NCI-H2196 (cell line): ENCODE measurements at regions not wholly inside any gene's neighbourhood (a gene's known extent, or its start where the extent isn't known, plus 50 kb on each side); places are given as distances from the start of the nearest gene placed in this dataset.
"Not testable (repeated sequence)": the region's sequence is repeated elsewhere in the genome, so short reads cannot be mapped to it uniquely, and the experiment has no call there.

Experiments
- DNase-seq: peaks from one replicate; lab custom pipeline; 2025; ENCODE audit not compliant: unreplicated experiment; lab: John Stamatoyannopoulos, UW

GRCh38 chr16:7278636-7279035, 54.0 kb upstream of the RBFOX1 start:
- DNase-seq: no peak

GRCh38 chr16:7272567-7273158, 60.0 kb upstream of the RBFOX1 start:
- no peak for DNase-seq

- no peak for DNase-seq
Measured at GRCh38 chr16:7271486-7271885, 61.2 kb upstream of the RBFOX1 start.

GRCh38 chr16:7270823-7271222, 61.8 kb upstream of the RBFOX1 start:
- no peak for DNase-seq

- DNase-seq: no peak
Measured at GRCh38 chr16:7270006-7270405, 62.6 kb upstream of the RBFOX1 start.

GRCh38 chr16:7268182-7268581, 64.5 kb upstream of the RBFOX1 start:
- DNase-seq: peak; percentile 14

GRCh38 chr16:7257016-7257415, 75.6 kb upstream of the RBFOX1 start:
- no peak for DNase-seq

GRCh38 chr16:7246578-7246977, 86.1 kb upstream of the RBFOX1 start:
- no peak for DNase-seq

- DNase-seq: no peak
Measured at GRCh38 chr16:7239547-7239946, 93.1 kb upstream of the RBFOX1 start.

- DNase-seq: no peak
Measured at GRCh38 chr16:7236824-7237410, 95.7 kb upstream of the RBFOX1 start.

GRCh38 chr16:7233975-7234374, 98.7 kb upstream of the RBFOX1 start:
- DNase-seq: no peak

GRCh38 chr16:7231762-7232161, 100.9 kb upstream of the RBFOX1 start:
- DNase-seq: no peak

GRCh38 chr16:7229433-7230218, 103.0 kb upstream of the RBFOX1 start:
- not testable (repeated sequence) for DNase-seq

- no peak for DNase-seq
Measured at GRCh38 chr16:7227229-7227721, 105.4 kb upstream of the RBFOX1 start.

- DNase-seq: no peak
Measured at GRCh38 chr16:7221157-7221556, 111.5 kb upstream of the RBFOX1 start.

GRCh38 chr16:7218936-7219335, 113.7 kb upstream of the RBFOX1 start:
- DNase-seq: no peak

GRCh38 chr16:7217797-7218196, 114.8 kb upstream of the RBFOX1 start:
- DNase-seq: no peak

GRCh38 chr16:7216719-7217118, 115.9 kb upstream of the RBFOX1 start:
- DNase-seq: no peak

- DNase-seq: no peak
Measured at GRCh38 chr16:7211781-7212180, 120.9 kb upstream of the RBFOX1 start.

- DNase-seq: no peak
Measured at GRCh38 chr16:7209598-7209997, 123.0 kb upstream of the RBFOX1 start.

GRCh38 chr16:7206469-7206868, 126.2 kb upstream of the RBFOX1 start:
- DNase-seq: no peak

GRCh38 chr16:7200320-7200719, 132.3 kb upstream of the RBFOX1 start:
- no peak for DNase-seq
